OCI-LY7 (cell line): ENCODE measurements at regions not wholly inside any gene's neighbourhood (a gene's known extent, or its start where the extent isn't known, plus 50 kb on each side); places are given as distances from the start of the nearest gene placed in this dataset.

Source experiments
- BruUV-seq: library from RNA; stranded (reverse); fragments of 400-500 nt; replicated peaks from 2 replicates; lab custom pipeline; 2021; lab: Mats Ljungman, UMichigan
- CTCF ChIA-PET: fragments of 300-600 bp; sonication (Branson Sonifier 250); formaldehyde crosslinking; loops from one replicate; lab custom pipeline; 2022; ENCODE audit warnings: antibody characterized with exemption; ENCODE audit not compliant: unreplicated experiment; lab: Charles Lee
- POLR2A ChIA-PET: fragments of 300-600 bp; sonication (Branson Sonifier 250); formaldehyde crosslinking; loops from one replicate; lab custom pipeline; 2022; ENCODE audit warnings: antibody characterized with exemption; lab: Charles Lee
- DNase-seq: peaks from one replicate; pipeline ENCODE4 v3.0.0-alpha.2; 2015; ENCODE audit warnings: low spot score
- H2AFZ ChIP-seq: fragments of 200-600 bp; sonication (generic), shearing (Covaris generic); 2 replicates; pipeline ENCODE4 v1.6.1; 2014; ENCODE audit warnings: mild to moderate bottlenecking, antibody characterized with exemption, low read length, moderate library complexity
- H3K27ac ChIP-seq: fragments of 200-600 bp; sonication (generic); 2 replicates; pipeline ENCODE4 v1.5.1; 2014; ENCODE audit warnings: mixed run types, low read depth, mild to moderate bottlenecking, moderate library complexity, low read length, inconsistent platforms; ENCODE audit not compliant: poor library complexity, severe bottlenecking
- H3K36me3 ChIP-seq: fragments of 200-600 bp; sonication (generic); 2 replicates; pipeline ENCODE4 v1.6.1; 2014; ENCODE audit warnings: mild to moderate bottlenecking, antibody characterized with exemption, low read length, moderate library complexity, mixed read lengths; ENCODE audit not compliant: insufficient read depth
- H3K4me1 ChIP-seq: fragments of 200-600 bp; sonication (generic); 2 replicates; pipeline ENCODE4 v1.5.1; 2014; ENCODE audit warnings: mild to moderate bottlenecking, low read length; ENCODE audit not compliant: insufficient read depth, poor library complexity, severe bottlenecking
- H3K4me2 ChIP-seq: fragments of 200-600 bp; sonication (generic); 2 replicates; pipeline ENCODE4 v1.6.1; 2014; ENCODE audit warnings: mild to moderate bottlenecking, low read length
- H3K4me3 ChIP-seq: fragments of 200-600 bp; sonication (generic); 2 replicates; pipeline ENCODE4 v1.5.1; 2014; ENCODE audit warnings: mild to moderate bottlenecking, low read depth, low read length; ENCODE audit not compliant: poor library complexity, severe bottlenecking
- H3K79me2 ChIP-seq: fragments of 200-600 bp; sonication (generic); 2 replicates; pipeline ENCODE4 v1.6.1; 2016; ENCODE audit warnings: low read depth, mild to moderate bottlenecking, low read length, moderate library complexity, mixed read lengths; ENCODE audit not compliant: insufficient read depth
- H3K9me2 ChIP-seq: fragments of 200-600 bp; sonication (generic); 2 replicates; pipeline ENCODE4 v1.6.1; 2016; ENCODE audit warnings: mild to moderate bottlenecking, low read length, mixed read lengths; ENCODE audit not compliant: insufficient read depth
- H3K9me3 ChIP-seq: fragments of 200-600 bp; sonication (generic); 2 replicates; pipeline ENCODE4 v1.6.1; 2014; ENCODE audit warnings: mild to moderate bottlenecking, mixed run types, low read length, mixed read lengths
- H4K20me1 ChIP-seq: fragments of 200-600 bp; sonication (generic); 2 replicates; pipeline ENCODE4 v1.6.1; 2014; ENCODE audit warnings: mild to moderate bottlenecking, antibody characterized with exemption, low read length, moderate library complexity, mixed read lengths; ENCODE audit not compliant: insufficient read depth
- EZH2phosphoT487 ChIP-seq: fragments of 200-600 bp; sonication (generic); IDR thresholded peaks from 2 replicates; pipeline ENCODE4 v1.6.1; 2018; ENCODE audit warnings: low read depth, borderline replicate concordance, mild to moderate bottlenecking, mixed run types, antibody characterized with exemption, low read length, moderate library complexity, mixed read lengths
- intact Hi-C: fragments of 100-400 bp; cut with micrococcal nuclease; formaldehyde crosslinking; loops from one replicate; pipeline ENCODE4 v1.10.0; 2022; ENCODE audit not compliant: unreplicated experiment
- TF ChIP-seq, protein P1 (sequence below): fragments of 200-600 bp; sonication (generic); conservative IDR thresholded peaks from 2 replicates; pipeline ENCODE4 v1.5.1; 2014; ENCODE audit warnings: mild to moderate bottlenecking, antibody characterized with exemption, low read length, moderate library complexity, mixed read lengths

DNA sequence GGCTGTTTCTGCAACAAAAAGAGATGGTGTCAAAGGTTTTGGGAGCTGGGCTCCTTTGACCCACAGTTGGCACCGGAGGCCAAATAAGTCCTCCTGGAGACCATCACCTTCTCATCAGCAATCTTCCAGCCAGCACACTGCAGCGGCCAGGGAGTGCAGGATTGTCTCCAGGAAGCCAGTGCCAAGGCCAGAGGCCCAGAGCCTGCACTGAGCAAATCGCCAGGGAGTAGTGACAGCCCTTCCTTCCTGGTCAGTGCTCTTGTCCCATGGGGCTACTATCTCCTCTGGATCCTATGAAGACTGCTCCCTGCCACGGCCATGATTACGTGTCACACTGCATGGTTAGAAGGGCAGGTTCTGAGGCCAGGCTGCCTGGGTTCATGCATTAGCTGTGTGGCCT lies 134.3 kb upstream of the CRHR1 start:
- no peak for TF ChIP-seq EZH2phosphoT487
- TF ChIP-seq, protein P1, sequence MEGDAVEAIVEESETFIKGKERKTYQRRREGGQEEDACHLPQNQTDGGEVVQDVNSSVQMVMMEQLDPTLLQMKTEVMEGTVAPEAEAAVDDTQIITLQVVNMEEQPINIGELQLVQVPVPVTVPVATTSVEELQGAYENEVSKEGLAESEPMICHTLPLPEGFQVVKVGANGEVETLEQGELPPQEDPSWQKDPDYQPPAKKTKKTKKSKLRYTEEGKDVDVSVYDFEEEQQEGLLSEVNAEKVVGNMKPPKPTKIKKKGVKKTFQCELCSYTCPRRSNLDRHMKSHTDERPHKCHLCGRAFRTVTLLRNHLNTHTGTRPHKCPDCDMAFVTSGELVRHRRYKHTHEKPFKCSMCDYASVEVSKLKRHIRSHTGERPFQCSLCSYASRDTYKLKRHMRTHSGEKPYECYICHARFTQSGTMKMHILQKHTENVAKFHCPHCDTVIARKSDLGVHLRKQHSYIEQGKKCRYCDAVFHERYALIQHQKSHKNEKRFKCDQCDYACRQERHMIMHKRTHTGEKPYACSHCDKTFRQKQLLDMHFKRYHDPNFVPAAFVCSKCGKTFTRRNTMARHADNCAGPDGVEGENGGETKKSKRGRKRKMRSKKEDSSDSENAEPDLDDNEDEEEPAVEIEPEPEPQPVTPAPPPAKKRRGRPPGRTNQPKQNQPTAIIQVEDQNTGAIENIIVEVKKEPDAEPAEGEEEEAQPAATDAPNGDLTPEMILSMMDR = no peak
- H4K20me1 ChIP-seq = no peaks in the 10 kb centered on the region
- intact Hi-C loops = loop anchor here (10.0 kb wide), 1 partner anchor 145 kb away; no protein-coding TSS in a partner anchor
- ChIA-PET POLR2A (no interaction called here), CTCF (no interaction called here)
- no peaks in the 10 kb centered on the region for H3K36me3 ChIP-seq
- H3K9me3 ChIP-seq = no peaks in the 10 kb centered on the region
- no peak overlapping the region for H3K27ac ChIP-seq
- no peaks in the 10 kb centered on the region for H3K9me2 ChIP-seq
- H3K4me2 ChIP-seq = no peak overlapping the region
- no TSS peak for BruUV-seq
- no peak overlapping the region for H3K4me3 ChIP-seq
- no peak for DNase-seq
- H2AFZ ChIP-seq = no peak overlapping the region
- no peaks in the 10 kb centered on the region for H3K4me1 ChIP-seq
- no peaks in the 10 kb centered on the region for H3K79me2 ChIP-seq

DNA sequence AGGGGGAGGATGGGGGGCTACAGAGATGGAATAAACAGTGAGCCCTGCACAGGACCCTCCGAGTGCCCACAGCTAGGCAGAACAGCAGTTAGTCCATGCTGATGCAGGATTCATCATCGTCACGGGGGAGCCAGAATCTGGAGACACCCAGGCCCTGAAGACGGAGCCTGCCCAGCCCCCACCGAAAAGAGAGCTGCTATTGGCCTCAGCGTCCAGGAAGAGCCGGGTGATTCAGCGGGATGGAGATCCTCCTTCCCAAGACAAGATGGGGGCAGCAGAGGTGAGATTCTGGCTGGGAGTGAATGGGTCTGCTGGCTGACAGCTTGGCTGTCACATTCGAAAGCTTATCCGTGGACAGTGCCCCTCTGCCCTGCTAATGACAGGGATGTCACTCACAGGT lies 133.6 kb upstream of the CRHR1 start:
- H2AFZ ChIP-seq = no peak overlapping the region
- no peak overlapping the region for H3K4me3 ChIP-seq
- H3K27ac ChIP-seq = no peak overlapping the region
- no TSS peak for BruUV-seq
- H3K9me2 ChIP-seq = no peaks in the 10 kb centered on the region
- H3K9me3 ChIP-seq = no peaks in the 10 kb centered on the region
- DNase-seq = no peak
- H4K20me1 ChIP-seq = no peaks in the 10 kb centered on the region
- intact Hi-C loops = no loop called here
- H3K4me2 ChIP-seq = no peak overlapping the region
- H3K79me2 ChIP-seq = no peaks in the 10 kb centered on the region
- CTCF ChIA-PET = no interaction called here
- TF ChIP-seq, protein P1 = no peak
- H3K4me1 ChIP-seq = no peaks in the 10 kb centered on the region
- POLR2A ChIA-PET = no interaction called here
- no peaks in the 10 kb centered on the region for H3K36me3 ChIP-seq

DNA sequence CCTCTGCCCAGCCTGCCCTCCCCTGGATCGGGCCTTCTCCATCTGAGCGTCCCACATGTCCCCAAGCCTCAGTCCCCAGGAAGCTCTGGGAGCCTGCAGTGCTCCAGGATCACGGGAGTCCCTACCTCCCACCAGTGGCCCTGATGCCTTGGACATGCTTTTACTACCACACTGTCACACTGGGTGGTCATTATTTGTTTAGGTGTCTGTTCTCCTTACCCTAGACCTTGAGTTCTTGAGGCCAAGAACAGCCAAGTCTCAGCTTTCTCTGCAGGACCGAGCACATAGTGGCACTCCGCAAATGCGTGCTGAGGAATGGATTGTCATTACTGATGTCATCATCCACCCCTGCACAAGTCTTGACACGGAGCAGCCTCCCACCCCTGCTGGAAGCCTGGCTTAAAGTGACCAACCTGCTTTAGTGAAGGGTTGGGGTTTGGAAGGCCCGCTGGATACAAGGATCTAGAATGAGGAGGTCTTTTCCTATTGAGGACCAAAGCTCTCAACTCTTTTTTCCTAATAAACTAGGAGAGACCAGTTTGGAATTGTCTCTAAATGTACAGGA lies 132.9 kb upstream of the CRHR1 start:
- no peaks in the 10 kb centered on the region for H3K79me2 ChIP-seq
- intact Hi-C loops = no loop called here
- no peak overlapping the region for H2AFZ ChIP-seq
- no peak overlapping the region for H3K4me3 ChIP-seq
- no peaks in the 10 kb centered on the region for H3K9me3 ChIP-seq
- ChIA-PET CTCF (no interaction called here), POLR2A (no interaction called here)
- no peak for TF ChIP-seq EZH2phosphoT487
- TF ChIP-seq, protein P1 = no peak
- H3K4me1 ChIP-seq = no peaks in the 10 kb centered on the region
- no TSS peak for BruUV-seq
- no peak for DNase-seq
- no peak overlapping the region for H3K4me2 ChIP-seq
- H4K20me1 ChIP-seq = no peaks in the 10 kb centered on the region
- H3K9me2 ChIP-seq = no peaks in the 10 kb centered on the region
- no peak overlapping the region for H3K27ac ChIP-seq
- no peaks in the 10 kb centered on the region for H3K36me3 ChIP-seq
